Suprapubic skin (tissue), 3 donors: ENCODE measurements at regions not wholly inside any gene's neighbourhood (a gene's known extent, or its start where the extent isn't known, plus 50 kb on each side); places are given as distances from the start of the nearest gene placed in this dataset.
"Not testable (repeated sequence)": the region's sequence is repeated elsewhere in the genome, so short reads cannot be mapped to it uniquely, and the experiment has no call there.

Experiments used
- POLR2AphosphoS5 ChIP-seq, 3 donors: sonication (generic); formaldehyde crosslinking; IDR thresholded peaks; one replicate each; pipeline ENCODE4 v1.6.1; 2017; ENCODE audit warnings: antibody characterized with exemption in 3 of 3
- TF ChIP-seq, protein P1 (sequence below), 2 donors: fragments of 200-600 bp in 1 of 2; fragments of 450-650 bp in 1 of 2; sonication (generic) in 1 of 2; IDR thresholded peaks; one replicate each; pipeline ENCODE4 v1.5.1; 2016 to 2019; ENCODE audit warnings: antibody characterized with exemption in 2 of 2, mild to moderate bottlenecking in 1 of 2, moderate library complexity in 1 of 2

DNA sequence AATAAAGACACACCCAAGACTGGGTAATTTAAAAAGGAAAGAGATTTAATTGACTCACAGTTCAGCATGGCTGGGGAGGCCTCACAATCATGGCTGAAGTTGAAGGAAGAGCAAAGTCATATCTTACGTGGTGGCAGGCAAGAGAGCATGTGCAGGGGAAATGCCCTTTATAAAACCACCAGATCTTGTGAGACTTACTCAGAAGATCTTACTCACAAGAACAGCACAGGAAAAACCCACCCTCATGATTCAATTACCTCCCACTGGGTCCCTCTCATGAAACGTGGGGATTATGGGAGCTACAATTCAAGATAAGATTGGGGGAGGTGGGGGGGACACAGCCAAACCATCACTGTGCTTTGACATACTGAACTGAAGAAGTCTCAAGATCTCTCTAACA, 800.0 kb downstream of the TENT5A start:
- TF ChIP-seq, protein P1, sequence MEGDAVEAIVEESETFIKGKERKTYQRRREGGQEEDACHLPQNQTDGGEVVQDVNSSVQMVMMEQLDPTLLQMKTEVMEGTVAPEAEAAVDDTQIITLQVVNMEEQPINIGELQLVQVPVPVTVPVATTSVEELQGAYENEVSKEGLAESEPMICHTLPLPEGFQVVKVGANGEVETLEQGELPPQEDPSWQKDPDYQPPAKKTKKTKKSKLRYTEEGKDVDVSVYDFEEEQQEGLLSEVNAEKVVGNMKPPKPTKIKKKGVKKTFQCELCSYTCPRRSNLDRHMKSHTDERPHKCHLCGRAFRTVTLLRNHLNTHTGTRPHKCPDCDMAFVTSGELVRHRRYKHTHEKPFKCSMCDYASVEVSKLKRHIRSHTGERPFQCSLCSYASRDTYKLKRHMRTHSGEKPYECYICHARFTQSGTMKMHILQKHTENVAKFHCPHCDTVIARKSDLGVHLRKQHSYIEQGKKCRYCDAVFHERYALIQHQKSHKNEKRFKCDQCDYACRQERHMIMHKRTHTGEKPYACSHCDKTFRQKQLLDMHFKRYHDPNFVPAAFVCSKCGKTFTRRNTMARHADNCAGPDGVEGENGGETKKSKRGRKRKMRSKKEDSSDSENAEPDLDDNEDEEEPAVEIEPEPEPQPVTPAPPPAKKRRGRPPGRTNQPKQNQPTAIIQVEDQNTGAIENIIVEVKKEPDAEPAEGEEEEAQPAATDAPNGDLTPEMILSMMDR (IDR thresholded peaks at IDR 0.05) = not testable (repeated sequence)
- TF ChIP-seq POLR2AphosphoS5 (IDR thresholded peaks at IDR 0.05) = not testable (repeated sequence)
